Prostate gland (tissue), 2 donors: ENCODE measurements at regions not wholly inside any gene's neighbourhood (a gene's known extent, or its start where the extent isn't known, plus 50 kb on each side); places are given as distances from the start of the nearest gene placed in this dataset.

Experiments used
- CTCF ChIP-seq, 4 experiments: fragments of 200-600 bp in 2 of 4; fragments of 450-650 bp in 2 of 4; sonication (generic) in 2 of 4; IDR thresholded peaks; 1 replicate in 3 of 4; 2 replicates in 1 of 4; pipeline ENCODE4 v1.5.1; 2016 to 2019; ENCODE audit warnings: antibody characterized with exemption in 4 of 4, mild to moderate bottlenecking in 2 of 4, moderate library complexity in 2 of 4
- POLR2AphosphoS5 ChIP-seq: sonication (generic); formaldehyde crosslinking; IDR thresholded peaks from one replicate; pipeline ENCODE4 v1.6.1; 2017; ENCODE audit warnings: antibody characterized with exemption

GRCh38 chr1:116290085-116290705, 82.8 kb upstream of the ATP1A1 start:
- TF ChIP-seq CTCF (IDR thresholded peaks at IDR 0.05) (no peak), POLR2AphosphoS5 (peak; percentile 79)
